HEK293 (cell line): ENCODE measurements at regions not wholly inside any gene's neighbourhood (a gene's known extent, or its start where the extent isn't known, plus 50 kb on each side); places are given as distances from the start of the nearest gene placed in this dataset.

ENCODE experiments used
- CTCF ChIA-PET: fragments of 350-600 bp; formaldehyde crosslinking; extraction: SDS; loops from one replicate; lab custom pipeline; 2021; ENCODE audit warnings: antibody characterized with exemption; lab: Yijun Ruan, JAX
- POLR2A ChIA-PET: fragments of 300-600 bp; formaldehyde crosslinking; extraction: SDS; loops from one replicate; lab custom pipeline; 2020; ENCODE audit warnings: antibody characterized with exemption, inconsistent platforms; lab: Yijun Ruan, JAX
- H3K27ac ChIP-seq: fragments of 200-500 bp; sonication (Bioruptor generic); 2 replicates; pipeline ENCODE4 v1.5.1; 2014; ENCODE audit warnings: low read depth, low read length, control low read depth, inconsistent platforms; ENCODE audit errors: extremely low read depth
- H3K36me3 ChIP-seq, 2 experiments: fragments of 200-500 bp in 1 of 2; sonication (Bioruptor generic) in 1 of 2; 1 replicate in 1 of 2; 2 replicates in 1 of 2; pipeline ENCODE4 v1.5.1; 2014 to 2017; ENCODE audit warnings: inconsistent platforms in 2 of 2, low read length in 2 of 2; ENCODE audit not compliant: control insufficient read depth in 2 of 2, insufficient read depth in 1 of 2
- H3K4me1 ChIP-seq: fragments of 200-500 bp; sonication (Bioruptor generic); 2 replicates; pipeline ENCODE4 v1.5.1; 2014; ENCODE audit warnings: mild to moderate bottlenecking, low read length, inconsistent platforms; ENCODE audit not compliant: control insufficient read depth, insufficient read depth
- H3K4me3 ChIP-seq: 2 replicates; pipeline ENCODE4 v1.5.1; 2011; ENCODE audit warnings: low read depth, mild to moderate bottlenecking, control low read depth, low read length, moderate library complexity
- H3K9me3 ChIP-seq: fragments of 200-500 bp; sonication (Bioruptor generic); 2 replicates; pipeline ENCODE4 v1.5.1; 2014; ENCODE audit warnings: low read depth, low read length, inconsistent platforms; ENCODE audit not compliant: control insufficient read depth, insufficient read depth
- ZBTB1 ChIP-seq: fragments of 450-650 bp; formaldehyde crosslinking; IDR thresholded peaks from 2 replicates; pipeline ENCODE4 v1.5.1; 2016; ENCODE audit warnings: missing biosample characterization, missing genetic modification characterization
- ZBTB6 ChIP-seq: fragments of 450-650 bp; formaldehyde crosslinking; IDR thresholded peaks from 2 replicates; pipeline ENCODE4 v1.5.1; 2017; ENCODE audit warnings: missing biosample characterization, missing genetic modification characterization
- ZFHX2 ChIP-seq: fragments of 450-650 bp; formaldehyde crosslinking; conservative IDR thresholded peaks from 2 replicates; pipeline ENCODE4 v1.5.1; 2016; ENCODE audit warnings: missing biosample characterization, missing genetic modification characterization
- ZNF148 ChIP-seq: fragments of 450-650 bp; formaldehyde crosslinking; IDR thresholded peaks from 2 replicates; pipeline ENCODE4 v1.5.0; 2017; ENCODE audit warnings: missing biosample characterization, missing genetic modification characterization, borderline replicate concordance
- ZNF266 ChIP-seq: fragments of 450-650 bp; formaldehyde crosslinking; IDR thresholded peaks from 2 replicates; pipeline ENCODE4 v1.5.1; 2016; ENCODE audit warnings: missing biosample characterization, missing genetic modification characterization, low read depth
- ZNF280C ChIP-seq: fragments of 450-650 bp; formaldehyde crosslinking; IDR thresholded peaks from 2 replicates; pipeline ENCODE4 v1.5.1; 2016; ENCODE audit warnings: missing biosample characterization, missing genetic modification characterization
- ZNF391 ChIP-seq: fragments of 450-650 bp; formaldehyde crosslinking; IDR thresholded peaks from 2 replicates; pipeline ENCODE4 v1.5.1; 2016; ENCODE audit warnings: low read depth, missing biosample characterization, missing genetic modification characterization, borderline replicate concordance
- ZNF416 ChIP-seq: fragments of 450-650 bp; formaldehyde crosslinking; IDR thresholded peaks from 2 replicates; pipeline ENCODE4 v1.5.1; 2016; ENCODE audit warnings: missing biosample characterization, missing genetic modification characterization
- ZNF501 ChIP-seq: fragments of 450-650 bp; formaldehyde crosslinking; IDR thresholded peaks from 2 replicates; pipeline ENCODE4 v1.5.1; 2016; ENCODE audit warnings: missing biosample characterization, missing genetic modification characterization
- ZNF521 ChIP-seq: fragments of 450-650 bp; formaldehyde crosslinking; IDR thresholded peaks from 2 replicates; pipeline ENCODE4 v1.5.1; 2017; ENCODE audit warnings: missing biosample characterization, mild to moderate bottlenecking, missing genetic modification characterization
- ZNF580 ChIP-seq: fragments of 450-650 bp; formaldehyde crosslinking; IDR thresholded peaks from 2 replicates; pipeline ENCODE4 v1.5.1; 2016; ENCODE audit warnings: missing biosample characterization, missing genetic modification characterization
- ZNF791 ChIP-seq: fragments of 450-650 bp; formaldehyde crosslinking; IDR thresholded peaks from 2 replicates; pipeline ENCODE4 v1.5.1; 2016; ENCODE audit warnings: missing biosample characterization, missing genetic modification characterization
- ZSCAN16 ChIP-seq: fragments of 450-650 bp; formaldehyde crosslinking; IDR thresholded peaks from 2 replicates; pipeline ENCODE4 v1.5.1; 2016; ENCODE audit warnings: missing biosample characterization, missing genetic modification characterization
- TF ChIP-seq, protein P1 (sequence below): fragments of 450-650 bp; formaldehyde crosslinking; IDR thresholded peaks from 2 replicates; pipeline ENCODE4 v1.5.1; 2017; ENCODE audit warnings: missing biosample characterization, missing genetic modification characterization
- TF ChIP-seq, protein P2 (sequence below): fragments of 450-650 bp; formaldehyde crosslinking; IDR thresholded peaks from 2 replicates; pipeline ENCODE4 v1.5.1; 2016; ENCODE audit warnings: missing biosample characterization, missing genetic modification characterization
- TF ChIP-seq, protein P3 (sequence below): fragments of 450-650 bp; formaldehyde crosslinking; IDR thresholded peaks from 2 replicates; pipeline ENCODE4 v1.5.1; 2016; ENCODE audit warnings: missing biosample characterization, missing genetic modification characterization, borderline replicate concordance
- TF ChIP-seq, protein P4 (sequence below): fragments of 450-650 bp; formaldehyde crosslinking; IDR thresholded peaks from 2 replicates; pipeline ENCODE4 v1.5.1; 2017; ENCODE audit warnings: missing biosample characterization, missing genetic modification characterization

- POLR2A ChIA-PET: no interaction called here
- no peaks in the 10 kb centered on the region for H3K9me3 ChIP-seq
- H3K27ac ChIP-seq: no peak overlapping the region
- CTCF ChIA-PET: interaction anchor here (0.6 to 1.1 kb wide), 2 partner anchors 12 to 920 kb away, joined by 3 read pairs; no protein-coding TSS in a partner anchor
- TF ChIP-seq, protein P1, sequence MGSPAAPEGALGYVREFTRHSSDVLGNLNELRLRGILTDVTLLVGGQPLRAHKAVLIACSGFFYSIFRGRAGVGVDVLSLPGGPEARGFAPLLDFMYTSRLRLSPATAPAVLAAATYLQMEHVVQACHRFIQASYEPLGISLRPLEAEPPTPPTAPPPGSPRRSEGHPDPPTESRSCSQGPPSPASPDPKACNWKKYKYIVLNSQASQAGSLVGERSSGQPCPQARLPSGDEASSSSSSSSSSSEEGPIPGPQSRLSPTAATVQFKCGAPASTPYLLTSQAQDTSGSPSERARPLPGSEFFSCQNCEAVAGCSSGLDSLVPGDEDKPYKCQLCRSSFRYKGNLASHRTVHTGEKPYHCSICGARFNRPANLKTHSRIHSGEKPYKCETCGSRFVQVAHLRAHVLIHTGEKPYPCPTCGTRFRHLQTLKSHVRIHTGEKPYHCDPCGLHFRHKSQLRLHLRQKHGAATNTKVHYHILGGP (tag by site-specific recombination): no peak
- TF ChIP-seq ZBTB1 (no peak), ZNF148 (tag by site-specific recombination) (no peak), ZNF501 (tag by site-specific recombination) (no peak)
- TF ChIP-seq, protein P2, sequence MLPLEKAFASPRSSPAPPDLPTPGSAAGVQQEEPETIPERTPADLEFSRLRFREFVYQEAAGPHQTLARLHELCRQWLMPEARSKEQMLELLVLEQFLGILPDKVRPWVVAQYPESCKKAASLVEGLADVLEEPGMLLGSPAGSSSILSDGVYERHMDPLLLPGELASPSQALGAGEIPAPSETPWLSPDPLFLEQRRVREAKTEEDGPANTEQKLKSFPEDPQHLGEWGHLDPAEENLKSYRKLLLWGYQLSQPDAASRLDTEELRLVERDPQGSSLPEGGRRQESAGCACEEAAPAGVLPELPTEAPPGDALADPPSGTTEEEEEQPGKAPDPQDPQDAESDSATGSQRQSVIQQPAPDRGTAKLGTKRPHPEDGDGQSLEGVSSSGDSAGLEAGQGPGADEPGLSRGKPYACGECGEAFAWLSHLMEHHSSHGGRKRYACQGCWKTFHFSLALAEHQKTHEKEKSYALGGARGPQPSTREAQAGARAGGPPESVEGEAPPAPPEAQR (tag by site-specific recombination): no peak
- TF ChIP-seq, protein P3, sequence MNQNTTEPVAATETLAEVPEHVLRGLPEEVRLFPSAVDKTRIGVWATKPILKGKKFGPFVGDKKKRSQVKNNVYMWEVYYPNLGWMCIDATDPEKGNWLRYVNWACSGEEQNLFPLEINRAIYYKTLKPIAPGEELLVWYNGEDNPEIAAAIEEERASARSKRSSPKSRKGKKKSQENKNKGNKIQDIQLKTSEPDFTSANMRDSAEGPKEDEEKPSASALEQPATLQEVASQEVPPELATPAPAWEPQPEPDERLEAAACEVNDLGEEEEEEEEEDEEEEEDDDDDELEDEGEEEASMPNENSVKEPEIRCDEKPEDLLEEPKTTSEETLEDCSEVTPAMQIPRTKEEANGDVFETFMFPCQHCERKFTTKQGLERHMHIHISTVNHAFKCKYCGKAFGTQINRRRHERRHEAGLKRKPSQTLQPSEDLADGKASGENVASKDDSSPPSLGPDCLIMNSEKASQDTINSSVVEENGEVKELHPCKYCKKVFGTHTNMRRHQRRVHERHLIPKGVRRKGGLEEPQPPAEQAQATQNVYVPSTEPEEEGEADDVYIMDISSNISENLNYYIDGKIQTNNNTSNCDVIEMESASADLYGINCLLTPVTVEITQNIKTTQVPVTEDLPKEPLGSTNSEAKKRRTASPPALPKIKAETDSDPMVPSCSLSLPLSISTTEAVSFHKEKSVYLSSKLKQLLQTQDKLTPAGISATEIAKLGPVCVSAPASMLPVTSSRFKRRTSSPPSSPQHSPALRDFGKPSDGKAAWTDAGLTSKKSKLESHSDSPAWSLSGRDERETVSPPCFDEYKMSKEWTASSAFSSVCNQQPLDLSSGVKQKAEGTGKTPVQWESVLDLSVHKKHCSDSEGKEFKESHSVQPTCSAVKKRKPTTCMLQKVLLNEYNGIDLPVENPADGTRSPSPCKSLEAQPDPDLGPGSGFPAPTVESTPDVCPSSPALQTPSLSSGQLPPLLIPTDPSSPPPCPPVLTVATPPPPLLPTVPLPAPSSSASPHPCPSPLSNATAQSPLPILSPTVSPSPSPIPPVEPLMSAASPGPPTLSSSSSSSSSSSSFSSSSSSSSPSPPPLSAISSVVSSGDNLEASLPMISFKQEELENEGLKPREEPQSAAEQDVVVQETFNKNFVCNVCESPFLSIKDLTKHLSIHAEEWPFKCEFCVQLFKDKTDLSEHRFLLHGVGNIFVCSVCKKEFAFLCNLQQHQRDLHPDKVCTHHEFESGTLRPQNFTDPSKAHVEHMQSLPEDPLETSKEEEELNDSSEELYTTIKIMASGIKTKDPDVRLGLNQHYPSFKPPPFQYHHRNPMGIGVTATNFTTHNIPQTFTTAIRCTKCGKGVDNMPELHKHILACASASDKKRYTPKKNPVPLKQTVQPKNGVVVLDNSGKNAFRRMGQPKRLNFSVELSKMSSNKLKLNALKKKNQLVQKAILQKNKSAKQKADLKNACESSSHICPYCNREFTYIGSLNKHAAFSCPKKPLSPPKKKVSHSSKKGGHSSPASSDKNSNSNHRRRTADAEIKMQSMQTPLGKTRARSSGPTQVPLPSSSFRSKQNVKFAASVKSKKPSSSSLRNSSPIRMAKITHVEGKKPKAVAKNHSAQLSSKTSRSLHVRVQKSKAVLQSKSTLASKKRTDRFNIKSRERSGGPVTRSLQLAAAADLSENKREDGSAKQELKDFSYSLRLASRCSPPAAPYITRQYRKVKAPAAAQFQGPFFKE: no peak
- no peaks in the 10 kb centered on the region for H3K4me1 ChIP-seq
- H3K36me3 ChIP-seq: no peaks in the 10 kb centered on the region
- H3K4me3 ChIP-seq: no peak overlapping the region
These were observed 340.7 kb downstream of the LPIN1 start for GRCh38 chr2:12087175-12087574.

DNA sequence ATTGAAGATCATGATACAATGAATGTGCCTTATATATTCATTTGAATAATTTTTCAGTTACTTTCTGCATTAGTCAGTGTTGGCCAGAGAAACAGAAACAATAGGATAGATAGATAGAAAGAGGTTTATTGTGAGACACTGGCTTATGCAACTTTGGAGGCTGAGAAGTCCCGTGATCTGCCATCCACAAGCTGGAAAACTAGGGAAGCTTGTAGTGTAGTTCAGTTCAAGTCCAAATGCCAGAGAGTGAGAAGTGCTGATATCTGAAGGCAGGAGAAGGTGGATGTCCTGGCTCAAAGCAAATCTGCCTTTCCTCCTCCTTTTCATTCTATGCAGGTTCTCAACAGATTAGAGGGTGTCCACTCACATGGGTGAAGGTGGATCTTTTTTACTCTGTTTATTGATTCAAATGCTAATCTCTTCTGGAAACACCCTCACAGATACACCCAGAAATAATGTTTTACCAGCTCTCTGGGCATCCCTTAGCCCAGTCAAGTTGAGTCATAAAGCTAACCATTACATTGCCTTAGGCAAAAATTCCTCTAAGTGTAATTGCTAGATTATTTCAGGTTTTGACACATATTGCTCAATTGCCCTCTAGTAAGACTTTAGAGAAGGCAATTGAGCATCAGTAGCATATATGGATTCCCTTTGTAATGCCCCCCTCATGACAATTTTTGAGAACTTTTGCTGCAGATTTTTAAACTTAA is 341.4 kb downstream of the LPIN1 start:
- CTCF ChIA-PET: interaction anchor here (0.7 to 1.1 kb wide), 2 partner anchors 12 to 108 kb away, joined by 3 to 5 read pairs; no protein-coding TSS in a partner anchor
- Histone ChIP-seq H3K36me3 (no peaks in the 10 kb centered on the region), H3K4me3 (no peak overlapping the region), H3K9me3 (no peaks in the 10 kb centered on the region), H3K27ac (no peak overlapping the region), H3K4me1 (no peaks in the 10 kb centered on the region)
- POLR2A ChIA-PET: no interaction called here
- TF ChIP-seq ZNF791: no peak
- TF ChIP-seq ZBTB6: no peak
- no peak for TF ChIP-seq ZFHX2 (tag by site-specific recombination)
- no peak for TF ChIP-seq ZNF266 (tag by site-specific recombination)
- TF ChIP-seq ZNF416 (tag by site-specific recombination): no peak
- no peak for TF ChIP-seq ZNF580 (tag by site-specific recombination)
- TF ChIP-seq ZNF521: no peak
- no peak for TF ChIP-seq ZNF391 (tag by site-specific recombination)
- TF ChIP-seq, protein P4, sequence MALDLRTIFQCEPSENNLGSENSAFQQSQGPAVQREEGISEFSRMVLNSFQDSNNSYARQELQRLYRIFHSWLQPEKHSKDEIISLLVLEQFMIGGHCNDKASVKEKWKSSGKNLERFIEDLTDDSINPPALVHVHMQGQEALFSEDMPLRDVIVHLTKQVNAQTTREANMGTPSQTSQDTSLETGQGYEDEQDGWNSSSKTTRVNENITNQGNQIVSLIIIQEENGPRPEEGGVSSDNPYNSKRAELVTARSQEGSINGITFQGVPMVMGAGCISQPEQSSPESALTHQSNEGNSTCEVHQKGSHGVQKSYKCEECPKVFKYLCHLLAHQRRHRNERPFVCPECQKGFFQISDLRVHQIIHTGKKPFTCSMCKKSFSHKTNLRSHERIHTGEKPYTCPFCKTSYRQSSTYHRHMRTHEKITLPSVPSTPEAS (tag by site-specific recombination): no peak
- TF ChIP-seq ZSCAN16: no peak
- no peak for TF ChIP-seq ZNF280C (tag by site-specific recombination)
